CD8-positive, alpha-beta memory T cell (primary cell): ENCODE measurements at regions not wholly inside any gene's neighbourhood (a gene's known extent, or its start where the extent isn't known, plus 50 kb on each side); places are given as distances from the start of the nearest gene placed in this dataset.
"Not testable (repeated sequence)": the region's sequence is repeated elsewhere in the genome, so short reads cannot be mapped to it uniquely, and the experiment has no call there.

Experiments used
- CTCF ChIA-PET: fragments of 350-600 bp; sonication (Branson Sonifier 250); formaldehyde crosslinking; loops from one replicate; lab custom pipeline; 2021; ENCODE audit warnings: antibody characterized with exemption; lab: Charles Lee
- POLR2A ChIA-PET: fragments of 350-600 bp; sonication (Branson Sonifier 250); formaldehyde crosslinking; loops from one replicate; lab custom pipeline; 2021; ENCODE audit warnings: antibody characterized with exemption; lab: Charles Lee
- DNase-seq, 5 donors: peaks; one replicate each; pipeline versions ENCODE4 v3.0.0 to v3.0.0-alpha.2; 2020 to 2022; ENCODE audit warnings: mixed read lengths in 1 of 5
- H3K27ac ChIP-seq: one replicate; pipeline ENCODE4 v1.7.0; 2013; ENCODE audit warnings: low read depth, mild to moderate bottlenecking, low read length, moderate library complexity
- H3K27me3 ChIP-seq: 2 replicates; pipeline ENCODE4 v1.7.0; 2013; ENCODE audit warnings: low read length, mild to moderate bottlenecking; ENCODE audit not compliant: insufficient read depth, poor library complexity, severe bottlenecking
- H3K36me3 ChIP-seq: 2 replicates; pipeline ENCODE4 v1.7.0; 2013; ENCODE audit warnings: mild to moderate bottlenecking, low read length, moderate library complexity; ENCODE audit not compliant: insufficient read depth
- H3K4me1 ChIP-seq: 2 replicates; pipeline ENCODE4 v1.7.0; 2013; ENCODE audit warnings: mild to moderate bottlenecking, low read length, moderate library complexity; ENCODE audit not compliant: insufficient read depth
- H3K4me3 ChIP-seq: 2 replicates; pipeline ENCODE4 v1.7.0; 2013; ENCODE audit warnings: mild to moderate bottlenecking, low read length
- H3K9me3 ChIP-seq: 2 replicates; pipeline ENCODE4 v1.7.0; 2013; ENCODE audit warnings: mild to moderate bottlenecking, low read length
- H3K27ac Mint-ChIP-seq, 8 donors: one replicate each; pipeline ENCODE4 v1.8.0; 2020 to 2021; ENCODE audit warnings: mixed read lengths in 8 of 8, mild to moderate bottlenecking in 6 of 8, inconsistent platforms in 3 of 8, moderate library complexity in 3 of 8
- H3K27me3 Mint-ChIP-seq, 2 donors: one replicate each; pipeline ENCODE4 v1.8.0; 2020 to 2021; ENCODE audit warnings: mixed read lengths in 2 of 2, mild to moderate bottlenecking in 1 of 2, moderate library complexity in 1 of 2
- H3K36me3 Mint-ChIP-seq, 3 donors: one replicate each; pipeline ENCODE4 v1.8.0; 2020 to 2021; ENCODE audit warnings: mixed read lengths in 3 of 3, inconsistent platforms in 1 of 3, mild to moderate bottlenecking in 1 of 3
- H3K4me1 Mint-ChIP-seq, 3 donors: one replicate each; pipeline ENCODE4 v1.8.0; 2020 to 2021; ENCODE audit warnings: mixed read lengths in 3 of 3, inconsistent platforms in 1 of 3, mild to moderate bottlenecking in 1 of 3
- H3K4me3 Mint-ChIP-seq, 7 donors: one replicate each; pipeline ENCODE4 v1.8.0; 2020 to 2021; ENCODE audit warnings: mixed read lengths in 7 of 7, mild to moderate bottlenecking in 6 of 7, moderate library complexity in 4 of 7, inconsistent platforms in 2 of 7
- H3K9me3 Mint-ChIP-seq, 5 donors: one replicate each; pipeline ENCODE4 v1.8.0; 2020 to 2022; ENCODE audit warnings: mixed read lengths in 5 of 5, mild to moderate bottlenecking in 3 of 5, moderate library complexity in 2 of 5, inconsistent platforms in 1 of 5

DNA sequence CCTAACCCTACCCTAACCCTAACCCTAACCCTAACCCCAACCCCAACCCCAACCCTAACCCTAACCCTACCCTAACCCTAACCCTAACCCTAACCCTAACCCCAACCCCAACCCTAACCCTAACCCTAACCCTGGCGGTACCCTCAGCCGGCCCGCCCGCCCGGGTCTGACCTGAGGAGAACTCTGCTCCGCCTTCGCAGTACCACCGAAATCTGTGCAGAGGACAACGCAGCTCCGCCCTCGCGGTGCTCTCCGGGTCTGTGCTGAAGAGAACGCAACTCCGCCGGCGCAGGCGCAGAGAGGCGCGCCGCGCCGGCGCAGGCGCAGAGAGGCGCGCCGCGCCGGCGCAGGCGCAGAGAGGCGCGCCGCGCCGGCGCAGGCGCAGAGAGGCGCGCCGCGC is 56.1 kb upstream of the IQSEC3 start:
- H3K36me3 Mint-ChIP-seq, CTCF ChIA-PET, H3K27me3 ChIP-seq, H3K4me1 ChIP-seq, POLR2A ChIA-PET, H3K36me3 ChIP-seq, H3K9me3 ChIP-seq, H3K4me3 Mint-ChIP-seq, H3K9me3 Mint-ChIP-seq, H3K4me3 ChIP-seq, H3K27ac Mint-ChIP-seq, H3K27me3 Mint-ChIP-seq, H3K4me1 Mint-ChIP-seq, H3K27ac ChIP-seq: not testable (repeated sequence)
- DNase-seq, result peak in 1 of 5 donors; percentile 56

DNA sequence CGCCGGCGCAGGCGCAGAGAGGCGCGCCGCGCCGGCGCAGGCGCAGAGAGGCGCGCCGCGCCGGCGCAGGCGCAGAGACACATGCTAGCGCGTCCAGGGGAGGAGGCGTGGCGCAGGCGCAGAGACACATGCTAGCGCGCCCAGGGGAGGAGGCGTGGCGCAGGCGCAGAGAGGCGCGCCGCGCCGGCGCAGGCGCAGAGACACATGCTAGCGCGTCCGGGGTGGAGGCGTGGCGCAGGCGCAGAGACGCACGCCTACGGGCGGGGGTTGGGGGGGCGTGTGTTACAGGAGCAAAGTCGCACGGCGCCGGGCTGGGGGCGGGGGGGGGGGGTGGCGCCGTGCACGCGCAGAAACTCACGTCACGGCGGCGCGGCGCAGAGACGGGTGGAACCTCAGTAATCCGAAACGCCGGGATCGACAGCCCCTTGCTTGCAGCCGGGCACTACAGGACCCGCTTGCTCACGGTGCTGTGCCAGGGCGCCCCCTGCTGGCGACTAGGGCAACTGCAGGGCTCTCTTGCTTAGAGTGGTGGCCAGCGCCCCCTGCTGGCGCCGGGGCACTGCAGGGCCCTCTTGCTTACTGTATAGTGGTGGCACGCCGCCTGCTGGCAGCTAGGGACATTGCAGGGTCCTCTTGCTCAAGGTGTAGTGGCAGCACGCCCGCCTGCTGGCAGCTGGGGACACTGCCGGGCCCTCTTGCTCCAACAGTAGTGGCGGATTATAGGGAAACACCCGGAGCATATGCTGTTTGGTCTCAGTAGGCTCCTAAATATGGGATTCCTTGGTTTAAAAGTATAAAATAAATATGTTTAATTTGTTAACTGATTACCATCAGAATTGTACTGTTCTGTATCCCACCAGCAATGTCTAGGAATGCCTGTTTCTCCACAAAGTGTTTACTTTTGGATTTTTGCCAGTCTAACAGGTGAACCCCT is 55.4 kb upstream of the IQSEC3 start:
- H3K4me1 Mint-ChIP-seq, CTCF ChIA-PET: not testable (repeated sequence)

DNA sequence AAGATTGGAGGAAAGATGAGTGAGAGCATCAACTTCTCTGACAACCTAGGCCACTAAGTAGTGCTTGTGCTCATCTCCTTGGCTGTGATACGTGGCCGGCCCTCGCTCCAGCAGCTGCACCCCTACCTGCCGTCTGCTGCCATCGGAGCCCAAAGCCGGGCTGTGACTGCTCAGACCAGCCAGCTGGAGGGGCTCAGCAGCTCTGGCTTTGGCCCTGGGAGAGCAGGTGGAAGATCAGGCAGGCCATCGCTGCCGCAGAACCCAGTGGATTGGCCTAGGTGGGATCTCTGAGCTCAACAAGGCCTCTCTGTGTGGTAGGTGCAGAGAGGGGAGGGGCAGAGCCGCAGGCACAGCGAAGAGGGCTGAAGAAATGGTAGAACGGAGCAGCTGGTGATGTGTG is 54.3 kb upstream of the IQSEC3 start:
- peak in 1 of 5 donors; percentile 46 for DNase-seq
- H3K27ac Mint-ChIP-seq, H3K4me1 ChIP-seq, H3K36me3 Mint-ChIP-seq, H3K27me3 Mint-ChIP-seq, H3K4me3 Mint-ChIP-seq, CTCF ChIA-PET, H3K36me3 ChIP-seq, H3K27me3 ChIP-seq, H3K4me1 Mint-ChIP-seq, H3K4me3 ChIP-seq, H3K9me3 ChIP-seq, POLR2A ChIA-PET, H3K9me3 Mint-ChIP-seq, H3K27ac ChIP-seq: not testable (repeated sequence)

More for the DNA sequence above, 55.4 kb upstream of the IQSEC3 start:
- H3K36me3 Mint-ChIP-seq, H3K4me3 ChIP-seq, H3K27me3 Mint-ChIP-seq, H3K36me3 ChIP-seq, H3K9me3 ChIP-seq, H3K4me3 Mint-ChIP-seq, H3K27ac ChIP-seq, H3K27ac Mint-ChIP-seq, H3K4me1 ChIP-seq, POLR2A ChIA-PET, H3K9me3 Mint-ChIP-seq, H3K27me3 ChIP-seq: not testable (repeated sequence)
- DNase-seq, result peak in 1 of 5 donors; percentile 50

DNA sequence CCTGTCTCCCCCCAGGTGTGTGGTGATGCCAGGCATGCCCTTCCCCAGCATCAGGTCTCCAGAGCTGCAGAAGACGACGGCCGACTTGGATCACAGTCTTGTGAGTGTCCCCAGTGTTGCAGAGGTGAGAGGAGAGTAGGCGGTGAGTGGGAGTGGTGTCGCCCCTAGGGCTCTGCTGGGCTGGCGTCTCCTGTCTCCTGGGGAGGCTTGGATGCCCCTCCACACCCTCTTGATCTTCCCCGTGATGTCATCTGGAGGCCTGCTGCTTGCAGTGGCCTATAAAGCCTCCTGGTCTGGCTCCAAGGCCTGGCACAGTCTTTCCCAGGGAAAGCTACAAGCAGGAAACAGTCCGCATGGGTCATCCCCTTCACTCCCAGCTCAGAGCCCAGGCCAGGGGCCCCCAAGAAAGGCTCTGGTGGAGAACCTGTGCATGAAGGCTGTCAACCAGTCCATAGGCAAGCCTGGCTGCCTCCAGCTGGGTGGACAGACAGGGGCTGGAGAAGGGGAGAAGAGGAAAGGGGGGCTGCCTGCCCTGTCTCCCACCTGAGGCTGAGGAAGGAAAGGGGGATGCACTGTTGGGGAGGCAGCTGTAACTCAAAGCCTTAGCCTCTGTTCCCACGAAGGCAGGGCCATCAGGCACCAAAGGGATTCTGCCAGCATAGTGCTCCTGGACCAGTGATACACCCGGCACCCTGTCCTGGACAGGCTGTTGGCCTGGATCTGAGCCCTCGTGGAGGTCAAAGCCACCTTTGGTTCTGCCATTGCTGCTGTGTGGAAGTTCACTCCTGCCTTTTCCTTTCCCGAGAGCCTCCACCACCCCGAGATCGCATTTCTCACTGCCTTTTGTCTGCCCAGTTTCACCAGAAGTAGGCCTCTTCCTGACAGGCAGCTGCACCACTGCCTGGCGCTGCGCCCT is 53.6 kb upstream of the IQSEC3 start:
- peak overlapping the region in 2 of 8 donors; percentile 25 to 82 for H3K27ac Mint-ChIP-seq
- POLR2A ChIA-PET, H3K9me3 ChIP-seq, H3K36me3 ChIP-seq, H3K4me1 Mint-ChIP-seq, H3K4me3 ChIP-seq, H3K4me3 Mint-ChIP-seq, H3K27ac ChIP-seq, H3K36me3 Mint-ChIP-seq, H3K27me3 ChIP-seq, H3K9me3 Mint-ChIP-seq, H3K4me1 ChIP-seq, CTCF ChIA-PET, H3K27me3 Mint-ChIP-seq: not testable (repeated sequence)
- peak in 1 of 5 donors; percentile 46 for DNase-seq

DNA sequence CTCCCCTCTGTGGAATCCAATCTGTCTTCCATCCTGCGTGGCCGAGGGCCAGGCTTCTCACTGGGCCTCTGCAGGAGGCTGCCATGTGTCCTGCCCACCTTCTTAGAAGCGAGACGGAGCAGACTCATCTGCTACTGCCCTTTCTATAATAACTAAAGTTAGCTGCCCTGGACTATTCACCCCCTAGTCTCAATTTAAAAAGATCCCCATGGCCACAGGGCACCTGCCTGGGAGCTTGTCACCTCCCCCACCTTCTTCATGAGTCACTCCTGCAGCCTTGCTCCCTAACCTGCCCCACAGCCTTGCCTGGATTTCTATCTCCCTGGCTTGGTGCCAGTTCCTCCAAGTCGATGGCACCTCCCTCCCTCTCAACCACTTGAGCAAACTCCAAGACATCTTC is 52.7 kb upstream of the IQSEC3 start:
- POLR2A ChIA-PET, H3K36me3 Mint-ChIP-seq, H3K36me3 ChIP-seq, H3K9me3 ChIP-seq, H3K27ac ChIP-seq, H3K27me3 ChIP-seq, H3K4me3 ChIP-seq, CTCF ChIA-PET, H3K4me1 Mint-ChIP-seq, H3K27me3 Mint-ChIP-seq, H3K4me1 ChIP-seq, H3K4me3 Mint-ChIP-seq, H3K9me3 Mint-ChIP-seq: not testable (repeated sequence)
- peak overlapping the region in 1 of 8 donors; percentile 21 for H3K27ac Mint-ChIP-seq
- peak in 1 of 5 donors; percentile 10 for DNase-seq

DNA sequence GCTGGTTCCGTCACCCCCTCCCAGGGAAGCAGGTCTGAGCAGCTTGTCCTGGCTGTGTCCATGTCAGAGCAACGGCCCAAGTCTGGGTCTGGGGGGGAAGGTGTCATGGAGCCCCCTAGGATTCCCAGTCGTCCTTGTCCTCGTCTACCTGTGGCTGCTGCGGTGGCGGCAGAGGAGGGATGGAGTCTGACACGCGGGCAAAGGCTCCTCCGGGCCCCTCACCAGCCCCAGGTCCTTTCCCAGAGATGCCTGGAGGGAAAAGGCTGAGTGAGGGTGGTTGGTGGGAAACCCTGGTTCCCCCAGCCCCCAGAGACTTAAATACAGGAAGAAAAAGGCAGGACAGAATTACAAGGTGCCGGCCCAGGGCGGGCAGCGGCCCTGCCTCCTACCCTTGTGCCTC is 51.9 kb upstream of the IQSEC3 start:
- H3K36me3 ChIP-seq, H3K27me3 Mint-ChIP-seq, H3K9me3 Mint-ChIP-seq, H3K4me1 Mint-ChIP-seq, H3K27ac Mint-ChIP-seq, H3K4me3 Mint-ChIP-seq, H3K9me3 ChIP-seq, POLR2A ChIA-PET, H3K36me3 Mint-ChIP-seq, CTCF ChIA-PET, H3K27me3 ChIP-seq, H3K27ac ChIP-seq, H3K4me1 ChIP-seq, H3K4me3 ChIP-seq: not testable (repeated sequence)
- peak in 1 of 5 donors; percentile 31 for DNase-seq

DNA sequence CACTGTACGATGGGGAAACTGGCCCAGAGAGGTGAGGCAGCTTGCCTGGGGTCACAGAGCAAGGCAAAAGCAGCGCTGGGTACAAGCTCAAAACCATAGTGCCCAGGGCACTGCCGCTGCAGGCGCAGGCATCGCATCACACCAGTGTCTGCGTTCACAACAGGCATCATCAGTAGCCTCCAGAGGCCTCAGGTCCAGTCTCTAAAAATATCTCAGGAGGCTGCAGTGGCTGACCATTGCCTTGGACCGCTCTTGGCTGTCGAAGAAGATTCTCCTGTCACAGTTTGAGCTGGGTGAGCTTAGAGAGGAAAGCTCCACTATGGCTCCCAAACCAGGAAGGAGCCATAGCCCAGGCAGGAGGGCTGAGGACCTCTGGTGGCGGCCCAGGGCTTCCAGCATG is 51.2 kb upstream of the IQSEC3 start:
- H3K27me3 Mint-ChIP-seq, CTCF ChIA-PET, H3K9me3 Mint-ChIP-seq, H3K36me3 ChIP-seq, H3K4me1 Mint-ChIP-seq, H3K4me3 Mint-ChIP-seq, POLR2A ChIA-PET, H3K36me3 Mint-ChIP-seq, H3K27ac Mint-ChIP-seq, H3K27ac ChIP-seq, H3K4me1 ChIP-seq, H3K27me3 ChIP-seq, H3K9me3 ChIP-seq, H3K4me3 ChIP-seq: not testable (repeated sequence)
- peak in 1 of 5 donors; percentile 29 for DNase-seq

DNA sequence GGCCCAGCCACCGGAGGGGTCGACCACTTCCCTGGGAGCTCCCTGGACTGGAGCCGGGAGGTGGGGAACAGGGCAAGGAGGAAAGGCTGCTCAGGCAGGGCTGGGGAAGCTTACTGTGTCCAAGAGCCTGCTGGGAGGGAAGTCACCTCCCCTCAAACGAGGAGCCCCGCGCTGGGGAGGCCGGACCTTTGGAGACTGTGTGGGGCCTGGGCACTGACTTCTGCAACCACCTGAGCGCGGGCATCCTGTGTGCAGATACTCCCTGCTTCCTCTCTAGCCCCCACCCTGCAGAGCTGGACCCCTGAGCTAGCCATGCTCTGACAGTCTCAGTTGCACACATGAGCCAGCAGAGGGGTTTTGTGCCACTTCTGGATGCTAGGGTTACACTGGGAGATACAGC is 50.5 kb upstream of the IQSEC3 start:
- H3K27me3 Mint-ChIP-seq, H3K27ac Mint-ChIP-seq, H3K4me1 Mint-ChIP-seq, H3K36me3 ChIP-seq, CTCF ChIA-PET, H3K4me1 ChIP-seq, DNase-seq, H3K9me3 ChIP-seq, H3K9me3 Mint-ChIP-seq, H3K4me3 Mint-ChIP-seq, H3K4me3 ChIP-seq, POLR2A ChIA-PET, H3K27me3 ChIP-seq, H3K27ac ChIP-seq: not testable (repeated sequence)
- peaks cover 0 to 15% (median 4%) of the 10 kb centered on the region in 3 donors for H3K36me3 Mint-ChIP-seq
